HT-29 (cell line): ENCODE measurements at regions not wholly inside any gene's neighbourhood (a gene's known extent, or its start where the extent isn't known, plus 50 kb on each side); places are given as distances from the start of the nearest gene placed in this dataset.
A peak's percentile ranks its signal among the peaks of the same experiment; 100 is the strongest.

Experiments
- DNase-seq: peaks from one replicate; pipeline ENCODE4 v3.0.0-alpha.2; 2015; ENCODE audit warnings: low spot score

- DNase-seq = no peak
These were observed 186.2 kb downstream of the CXCL12 start for GRCh38 chr10:44198780-44199097.

- no peak for DNase-seq
These were observed 186.7 kb downstream of the CXCL12 start for GRCh38 chr10:44198096-44198779.

GRCh38 chr10:44197646-44198045 is 187.3 kb downstream of the CXCL12 start:
- no peak for DNase-seq

- no peak for DNase-seq
These were observed 188.6 kb downstream of the CXCL12 start for GRCh38 chr10:44196336-44196735.

- DNase-seq = no peak
These were observed 188.9 kb downstream of the CXCL12 start for GRCh38 chr10:44196008-44196320.

- peak; percentile 15 for DNase-seq
These were observed 189.5 kb downstream of the CXCL12 start for GRCh38 chr10:44195112-44196007.

- no peak for DNase-seq
These were observed 190.5 kb downstream of the CXCL12 start for GRCh38 chr10:44194435-44194834.

GRCh38 chr10:44193567-44194220 is 191.2 kb downstream of the CXCL12 start:
- DNase-seq = no peak

GRCh38 chr10:44193166-44193565 is 191.7 kb downstream of the CXCL12 start:
- DNase-seq = no peak

GRCh38 chr10:44192435-44192834 is 192.5 kb downstream of the CXCL12 start:
- no peak for DNase-seq

- no peak for DNase-seq
These were observed 194.4 kb downstream of the CXCL12 start for GRCh38 chr10:44190541-44190940.

GRCh38 chr10:44186821-44187220 is 198.1 kb downstream of the CXCL12 start:
- DNase-seq = no peak

GRCh38 chr10:44186150-44186549 is 198.7 kb downstream of the CXCL12 start:
- no peak for DNase-seq

GRCh38 chr10:44185315-44185666 is 199.6 kb downstream of the CXCL12 start:
- DNase-seq = no peak

- no peak for DNase-seq
These were observed 200.1 kb downstream of the CXCL12 start for GRCh38 chr10:44184633-44185314.

GRCh38 chr10:44183667-44184632 is 200.9 kb downstream of the CXCL12 start:
- DNase-seq = no peak

GRCh38 chr10:44182909-44183308 is 202.0 kb downstream of the CXCL12 start:
- DNase-seq = no peak

GRCh38 chr10:44180321-44181168 is 204.4 kb downstream of the CXCL12 start:
- DNase-seq = no peak

- DNase-seq = no peak
These were observed 206.0 kb downstream of the CXCL12 start for GRCh38 chr10:44178856-44179255.

GRCh38 chr10:44178281-44178680 is 206.6 kb downstream of the CXCL12 start:
- DNase-seq = no peak
